ENCODE measurements at regions not wholly inside any gene's neighbourhood (a gene's known extent, or its start where the extent isn't known, plus 50 kb on each side); places are given as distances from the start of the nearest gene placed in this dataset.

GRCh38 chr16:20191566-20191965 lies 117.9 kb upstream of the GPR139 start:
- no peak for TF ChIP-seq CTCF (optimal IDR thresholded peaks at IDR 0.05 in 1 of 3, IDR thresholded peaks at IDR 0.05 in 1 of 3, conservative IDR thresholded peaks at IDR 0.05 in 1 of 3; ENCODE audit: extremely low read depth in 1 of 3, insufficient read depth in 2 of 3, low read length in 3 of 3)
- TF ChIP-seq EZH2 (IDR thresholded peaks at IDR 0.05; ENCODE audit: low read length) = no peak

Data from keratinocyte (primary cell).